OCI-LY1 (cell line): ENCODE measurements at regions not wholly inside any gene's neighbourhood (a gene's known extent, or its start where the extent isn't known, plus 50 kb on each side); places are given as distances from the start of the nearest gene placed in this dataset.
A peak's percentile ranks its signal among the peaks of the same experiment; 100 is the strongest.

ENCODE experiments used
- CTCF ChIP-seq: fragments of 200-600 bp; sonication (generic), shearing (Covaris generic); IDR thresholded peaks from 2 replicates; pipeline ENCODE4 v1.5.1; 2017; ENCODE audit warnings: mild to moderate bottlenecking, antibody characterized with exemption, low read length, moderate library complexity, mixed read lengths
- EZH2 ChIP-seq: fragments of 200-600 bp; sonication (generic), shearing (Covaris generic); IDR thresholded peaks from 2 replicates; pipeline ENCODE4 v1.8.0; 2017; ENCODE audit warnings: borderline replicate concordance, mixed run types, mild to moderate bottlenecking, antibody characterized with exemption, low read length, moderate library complexity, mixed read lengths

- TF ChIP-seq CTCF (peak; percentile 15; the same call in 1 of the 2 replicates), EZH2 (no peak)
These were observed 297.9 kb upstream of the AMIGO2 start for GRCh38 chr12:47377414-47378221.
